GM06990 (cell line): ENCODE measurements at regions not wholly inside any gene's neighbourhood (a gene's known extent, or its start where the extent isn't known, plus 50 kb on each side); places are given as distances from the start of the nearest gene placed in this dataset.

Experiments
- DNase-seq: peaks from one replicate; pipeline ENCODE4 v3.0.0-alpha.2; 2011; ENCODE audit not compliant: insufficient read length; ENCODE audit errors: extremely low read depth
- H3K27me3 ChIP-seq: replicated peaks from 2 replicates; pipeline ENCODE4 v1.6.0; 2011; ENCODE audit warnings: low read length; ENCODE audit not compliant: control insufficient read depth, insufficient read depth
- H3K36me3 ChIP-seq: 2 replicates; pipeline ENCODE4 v1.5.1; 2011; ENCODE audit warnings: low read length; ENCODE audit not compliant: control insufficient read depth, insufficient read depth
- H3K4me3 ChIP-seq: replicated peaks from 2 replicates; pipeline ENCODE4 v1.5.1; 2011; ENCODE audit warnings: low read depth, mild to moderate bottlenecking, control low read depth, low read length
- TF ChIP-seq, protein P1 (sequence below): IDR thresholded peaks from 2 replicates; pipeline ENCODE4 v1.5.1; 2011; ENCODE audit warnings: low read length, control low read depth, mild to moderate bottlenecking, inconsistent platforms; ENCODE audit not compliant: insufficient read depth, poor library complexity, severe bottlenecking

GRCh38 chr7:124542476-124542875 lies 223.1 kb downstream of the GPR37 start:
- no peak for DNase-seq
- H3K4me3 ChIP-seq, result no peak overlapping the region
- TF ChIP-seq, protein P1, sequence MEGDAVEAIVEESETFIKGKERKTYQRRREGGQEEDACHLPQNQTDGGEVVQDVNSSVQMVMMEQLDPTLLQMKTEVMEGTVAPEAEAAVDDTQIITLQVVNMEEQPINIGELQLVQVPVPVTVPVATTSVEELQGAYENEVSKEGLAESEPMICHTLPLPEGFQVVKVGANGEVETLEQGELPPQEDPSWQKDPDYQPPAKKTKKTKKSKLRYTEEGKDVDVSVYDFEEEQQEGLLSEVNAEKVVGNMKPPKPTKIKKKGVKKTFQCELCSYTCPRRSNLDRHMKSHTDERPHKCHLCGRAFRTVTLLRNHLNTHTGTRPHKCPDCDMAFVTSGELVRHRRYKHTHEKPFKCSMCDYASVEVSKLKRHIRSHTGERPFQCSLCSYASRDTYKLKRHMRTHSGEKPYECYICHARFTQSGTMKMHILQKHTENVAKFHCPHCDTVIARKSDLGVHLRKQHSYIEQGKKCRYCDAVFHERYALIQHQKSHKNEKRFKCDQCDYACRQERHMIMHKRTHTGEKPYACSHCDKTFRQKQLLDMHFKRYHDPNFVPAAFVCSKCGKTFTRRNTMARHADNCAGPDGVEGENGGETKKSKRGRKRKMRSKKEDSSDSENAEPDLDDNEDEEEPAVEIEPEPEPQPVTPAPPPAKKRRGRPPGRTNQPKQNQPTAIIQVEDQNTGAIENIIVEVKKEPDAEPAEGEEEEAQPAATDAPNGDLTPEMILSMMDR, result no peak
- no peaks in the 10 kb centered on the region for H3K36me3 ChIP-seq
- H3K27me3 ChIP-seq, result no peaks in the 10 kb centered on the region

- no peak overlapping the region for H3K4me3 ChIP-seq
- DNase-seq, result no peak
- TF ChIP-seq, protein P1, result no peak
These were observed 229.3 kb downstream of the GPR37 start for GRCh38 chr7:124536156-124536762.

DNA sequence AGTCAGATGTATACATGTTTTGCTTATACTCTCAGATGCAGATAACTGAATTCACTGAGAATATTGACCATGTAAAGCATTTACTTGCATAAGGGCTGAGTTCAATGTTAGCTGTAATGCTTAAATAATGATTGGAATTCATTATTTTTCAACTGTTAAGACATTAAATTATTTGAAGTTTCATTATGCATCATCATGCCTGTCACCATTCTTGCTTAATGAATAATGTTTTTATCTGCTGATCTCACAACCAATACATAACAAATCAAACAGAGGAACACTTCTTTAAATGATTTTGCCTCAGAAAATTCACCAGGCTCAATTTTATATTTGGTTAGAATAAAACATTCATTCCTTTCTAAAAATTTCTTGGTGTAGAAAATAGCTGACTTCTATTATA lies 233.4 kb downstream of the GPR37 start:
- no peak for DNase-seq
- Histone ChIP-seq H3K36me3 (no peaks in the 10 kb centered on the region), H3K4me3 (no peak overlapping the region), H3K27me3 (no peaks in the 10 kb centered on the region)
- TF ChIP-seq, protein P1, result no peak

More at GRCh38 chr7:124536156-124536762, 229.3 kb downstream of the GPR37 start:
- Histone ChIP-seq H3K27me3 (no peaks in the 10 kb centered on the region), H3K36me3 (no peaks in the 10 kb centered on the region)

DNA sequence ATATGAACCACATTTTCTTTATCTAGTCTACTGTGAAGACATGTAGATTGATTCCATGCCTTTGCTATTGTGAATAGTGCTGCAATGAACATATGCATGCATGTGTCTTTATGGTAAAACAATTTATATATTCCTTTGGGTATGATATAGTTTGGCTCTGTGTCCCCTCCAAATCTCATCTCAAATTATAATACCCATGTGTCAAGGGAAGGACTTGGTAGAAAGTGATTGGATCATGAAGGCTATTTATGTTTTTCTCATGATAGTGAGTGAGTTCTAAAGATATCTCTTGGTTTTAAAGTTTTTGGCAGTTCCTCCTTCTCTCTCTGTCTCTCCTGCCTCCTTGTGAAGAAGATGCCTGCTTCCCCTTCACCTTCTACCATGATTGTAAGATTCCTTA lies 248.7 kb downstream of the GPR37 start:
- Histone ChIP-seq H3K27me3 (no peaks in the 10 kb centered on the region), H3K4me3 (no peak overlapping the region), H3K36me3 (no peaks in the 10 kb centered on the region)
- no peak for DNase-seq
- TF ChIP-seq, protein P1, result no peak

DNA sequence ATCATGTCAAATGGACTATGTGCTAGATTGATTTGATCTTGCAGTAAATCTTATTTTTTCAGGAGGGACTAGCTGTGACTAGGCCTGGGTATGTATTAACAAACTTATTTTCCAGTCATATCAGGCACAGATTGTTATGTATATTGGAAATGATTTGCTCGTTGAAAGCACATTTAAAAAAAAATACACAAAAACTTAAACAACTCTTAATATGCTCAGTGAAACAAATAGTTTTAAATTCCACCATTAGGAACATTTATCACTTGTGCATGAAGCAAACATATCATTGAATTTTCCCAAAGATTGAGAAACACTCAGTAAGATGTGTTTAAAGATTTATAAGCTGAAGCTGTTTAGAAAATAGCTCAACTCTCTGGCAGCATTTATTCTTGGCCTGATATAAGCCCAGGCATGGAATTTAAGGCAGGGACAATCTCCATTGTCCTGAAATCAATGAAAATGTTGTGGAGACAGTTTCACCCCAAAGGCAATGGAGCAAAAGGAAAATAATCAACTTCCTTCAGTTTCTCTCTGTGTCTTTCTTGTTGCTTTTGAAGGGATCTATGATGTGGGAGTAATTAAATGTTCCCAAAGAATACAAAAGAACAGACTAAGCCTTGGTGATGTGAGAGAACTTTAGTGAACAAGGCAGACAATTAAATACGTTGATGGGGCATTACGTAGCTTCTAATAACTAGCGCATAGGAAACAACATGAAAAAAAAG lies 250.3 kb downstream of the GPR37 start:
- Histone ChIP-seq H3K4me3 (no peak overlapping the region), H3K27me3 (no peaks in the 10 kb centered on the region)
- DNase-seq, result no peak

More for the DNA sequence above, 250.3 kb downstream of the GPR37 start:
- no peaks in the 10 kb centered on the region for H3K36me3 ChIP-seq
- TF ChIP-seq, protein P1, result no peak
